HG02571 (cell line): ENCODE measurements at regions not wholly inside any gene's neighbourhood (a gene's known extent, or its start where the extent isn't known, plus 50 kb on each side); places are given as distances from the start of the nearest gene placed in this dataset.

Experiments used
- ATAC-seq: cut with Tn5 transposase; IDR thresholded peaks from one replicate; pipeline ENCODE4 v1.9.1; 2021; ENCODE audit warnings: mild to moderate bottlenecking, moderate library complexity; ENCODE audit not compliant: unreplicated experiment

- ATAC-seq: no peak
Measured at GRCh38 chr3:39744746-39745145, 64.7 kb upstream of the MYRIP start.

GRCh38 chr3:39748002-39748401 is 61.4 kb upstream of the MYRIP start:
- ATAC-seq: no peak

- no peak for ATAC-seq
Measured at GRCh38 chr3:39748763-39749162, 60.6 kb upstream of the MYRIP start.

GRCh38 chr3:39750712-39751111 is 58.7 kb upstream of the MYRIP start:
- ATAC-seq: no peak

GRCh38 chr3:39751286-39751685 is 58.1 kb upstream of the MYRIP start:
- no peak for ATAC-seq

GRCh38 chr3:39752019-39752637 is 57.3 kb upstream of the MYRIP start:
- ATAC-seq: no peak

GRCh38 chr3:39752751-39753150 is 56.7 kb upstream of the MYRIP start:
- ATAC-seq: no peak

- no peak for ATAC-seq
Measured at GRCh38 chr3:39753391-39753790, 56.0 kb upstream of the MYRIP start.

- peak; percentile 68 for ATAC-seq
Measured at GRCh38 chr3:39754549-39754948, 54.9 kb upstream of the MYRIP start.

- ATAC-seq: no peak
Measured at GRCh38 chr3:39755100-39755499, 54.3 kb upstream of the MYRIP start.

GRCh38 chr3:39757307-39757706 is 52.1 kb upstream of the MYRIP start:
- ATAC-seq: no peak
